ENCODE measurements at regions not wholly inside any gene's neighbourhood (a gene's known extent, or its start where the extent isn't known, plus 50 kb on each side); places are given as distances from the start of the nearest gene placed in this dataset.

GRCh38 chr13:24002206-24002815 is 105.0 kb upstream of the C1QTNF9B start:
- Histone ChIP-seq H3K27ac (ENCODE audit: low read length) (no peak overlapping the region), H3K9me3 (ENCODE audit: low read length) (no peaks in the 10 kb centered on the region), H2AFZ (ENCODE audit: low read depth, low read length) (no peak overlapping the region), H4K20me1 (ENCODE audit: insufficient read depth) (no peaks in the 10 kb centered on the region), H3K79me2 (replicated peaks; ENCODE audit: insufficient read depth, low read length) (no peaks in the 10 kb centered on the region), H3K4me2 (ENCODE audit: low read length) (no peak overlapping the region), H3K4me3 (ENCODE audit: low read length) (no peak overlapping the region), H3K9ac (ENCODE audit: low read length) (no peak overlapping the region), H3F3A (ENCODE audit: insufficient read depth, low read length, poor library complexity, severe bottlenecking) (peaks cover 3% of the 10 kb centered on the region), H3K36me3 (ENCODE audit: insufficient read depth, low read length) (no peaks in the 10 kb centered on the region), H3K9me2 (ENCODE audit: insufficient read depth, low read length) (no peaks in the 10 kb centered on the region), H3K27me3 (ENCODE audit: insufficient read depth, low read depth, low read length) (no peaks in the 10 kb centered on the region)
- TF ChIP-seq SMC3 (conservative IDR thresholded peaks at IDR 0.05; ENCODE audit: poor library complexity) (no peak), POLR2AphosphoS5 (IDR thresholded peaks at IDR 0.05) (no peak), TAF1 (IDR thresholded peaks at IDR 0.05; ENCODE audit: low read depth) (no peak), MXI1 (conservative IDR thresholded peaks at IDR 0.05; ENCODE audit: poor library complexity, severe bottlenecking) (no peak)

GRCh38 chr13:24004142-24004899 is 107.0 kb upstream of the C1QTNF9B start:
- Histone ChIP-seq H2AFZ (ENCODE audit: low read depth, low read length) (no peak overlapping the region), H3K27ac (ENCODE audit: low read length) (no peak overlapping the region), H3K9me2 (ENCODE audit: insufficient read depth, low read length) (no peaks in the 10 kb centered on the region)

More at GRCh38 chr13:24004142-24004899, 107.0 kb upstream of the C1QTNF9B start:
- Histone ChIP-seq H3K9ac (ENCODE audit: low read length) (no peak overlapping the region), H3K4me2 (ENCODE audit: low read length) (no peak overlapping the region), H3K9me3 (ENCODE audit: low read length) (no peaks in the 10 kb centered on the region), H4K20me1 (ENCODE audit: insufficient read depth) (no peaks in the 10 kb centered on the region), H3K36me3 (ENCODE audit: insufficient read depth, low read length) (no peaks in the 10 kb centered on the region), H3K27me3 (ENCODE audit: insufficient read depth, low read depth, low read length) (no peaks in the 10 kb centered on the region), H3F3A (ENCODE audit: insufficient read depth, low read length, poor library complexity, severe bottlenecking) (peaks cover 3% of the 10 kb centered on the region), H3K79me2 (replicated peaks; ENCODE audit: insufficient read depth, low read length) (no peaks in the 10 kb centered on the region), H3K4me3 (ENCODE audit: low read length) (no peak overlapping the region)
- TF ChIP-seq POLR2AphosphoS5 (IDR thresholded peaks at IDR 0.05) = no peak
- TF ChIP-seq MXI1 (conservative IDR thresholded peaks at IDR 0.05; ENCODE audit: poor library complexity, severe bottlenecking) = no peak
- no peak for TF ChIP-seq EZH2 (IDR thresholded peaks at IDR 0.05; ENCODE audit: borderline replicate concordance, insufficient read depth, low read length, poor library complexity, severe bottlenecking)
- no peak for TF ChIP-seq SMC3 (conservative IDR thresholded peaks at IDR 0.05; ENCODE audit: poor library complexity)
- TF ChIP-seq, protein P1, sequence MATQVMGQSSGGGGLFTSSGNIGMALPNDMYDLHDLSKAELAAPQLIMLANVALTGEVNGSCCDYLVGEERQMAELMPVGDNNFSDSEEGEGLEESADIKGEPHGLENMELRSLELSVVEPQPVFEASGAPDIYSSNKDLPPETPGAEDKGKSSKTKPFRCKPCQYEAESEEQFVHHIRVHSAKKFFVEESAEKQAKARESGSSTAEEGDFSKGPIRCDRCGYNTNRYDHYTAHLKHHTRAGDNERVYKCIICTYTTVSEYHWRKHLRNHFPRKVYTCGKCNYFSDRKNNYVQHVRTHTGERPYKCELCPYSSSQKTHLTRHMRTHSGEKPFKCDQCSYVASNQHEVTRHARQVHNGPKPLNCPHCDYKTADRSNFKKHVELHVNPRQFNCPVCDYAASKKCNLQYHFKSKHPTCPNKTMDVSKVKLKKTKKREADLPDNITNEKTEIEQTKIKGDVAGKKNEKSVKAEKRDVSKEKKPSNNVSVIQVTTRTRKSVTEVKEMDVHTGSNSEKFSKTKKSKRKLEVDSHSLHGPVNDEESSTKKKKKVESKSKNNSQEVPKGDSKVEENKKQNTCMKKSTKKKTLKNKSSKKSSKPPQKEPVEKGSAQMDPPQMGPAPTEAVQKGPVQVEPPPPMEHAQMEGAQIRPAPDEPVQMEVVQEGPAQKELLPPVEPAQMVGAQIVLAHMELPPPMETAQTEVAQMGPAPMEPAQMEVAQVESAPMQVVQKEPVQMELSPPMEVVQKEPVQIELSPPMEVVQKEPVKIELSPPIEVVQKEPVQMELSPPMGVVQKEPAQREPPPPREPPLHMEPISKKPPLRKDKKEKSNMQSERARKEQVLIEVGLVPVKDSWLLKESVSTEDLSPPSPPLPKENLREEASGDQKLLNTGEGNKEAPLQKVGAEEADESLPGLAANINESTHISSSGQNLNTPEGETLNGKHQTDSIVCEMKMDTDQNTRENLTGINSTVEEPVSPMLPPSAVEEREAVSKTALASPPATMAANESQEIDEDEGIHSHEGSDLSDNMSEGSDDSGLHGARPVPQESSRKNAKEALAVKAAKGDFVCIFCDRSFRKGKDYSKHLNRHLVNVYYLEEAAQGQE (IDR thresholded peaks at IDR 0.05; ENCODE audit: borderline replicate concordance) = no peak
- no peak for TF ChIP-seq TAF1 (IDR thresholded peaks at IDR 0.05; ENCODE audit: low read depth)
- TF ChIP-seq, protein P2, sequence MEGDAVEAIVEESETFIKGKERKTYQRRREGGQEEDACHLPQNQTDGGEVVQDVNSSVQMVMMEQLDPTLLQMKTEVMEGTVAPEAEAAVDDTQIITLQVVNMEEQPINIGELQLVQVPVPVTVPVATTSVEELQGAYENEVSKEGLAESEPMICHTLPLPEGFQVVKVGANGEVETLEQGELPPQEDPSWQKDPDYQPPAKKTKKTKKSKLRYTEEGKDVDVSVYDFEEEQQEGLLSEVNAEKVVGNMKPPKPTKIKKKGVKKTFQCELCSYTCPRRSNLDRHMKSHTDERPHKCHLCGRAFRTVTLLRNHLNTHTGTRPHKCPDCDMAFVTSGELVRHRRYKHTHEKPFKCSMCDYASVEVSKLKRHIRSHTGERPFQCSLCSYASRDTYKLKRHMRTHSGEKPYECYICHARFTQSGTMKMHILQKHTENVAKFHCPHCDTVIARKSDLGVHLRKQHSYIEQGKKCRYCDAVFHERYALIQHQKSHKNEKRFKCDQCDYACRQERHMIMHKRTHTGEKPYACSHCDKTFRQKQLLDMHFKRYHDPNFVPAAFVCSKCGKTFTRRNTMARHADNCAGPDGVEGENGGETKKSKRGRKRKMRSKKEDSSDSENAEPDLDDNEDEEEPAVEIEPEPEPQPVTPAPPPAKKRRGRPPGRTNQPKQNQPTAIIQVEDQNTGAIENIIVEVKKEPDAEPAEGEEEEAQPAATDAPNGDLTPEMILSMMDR (IDR thresholded peaks at IDR 0.05; ENCODE audit: poor library complexity, severe bottlenecking) = no peak
- TF ChIP-seq RAD21 (conservative IDR thresholded peaks at IDR 0.05) = no peak
- no peak for TF ChIP-seq EP300 (conservative IDR thresholded peaks at IDR 0.05; ENCODE audit: poor library complexity, severe bottlenecking)

Measured in neural cell (in vitro differentiated cells).